HPDE6-E6E7 (cell line): ENCODE measurements at regions not wholly inside any gene's neighbourhood (a gene's known extent, or its start where the extent isn't known, plus 50 kb on each side); places are given as distances from the start of the nearest gene placed in this dataset.

Experiments used
- DNase-seq: peaks from one replicate; pipeline ENCODE4 v3.0.0; 2011; ENCODE audit warnings: missing footprints; ENCODE audit errors: extremely low spot score

GRCh38 chr6:4355241-4355640 lies 219.9 kb upstream of the ECI2 start:
- peak; percentile 54 for DNase-seq

GRCh38 chr6:4354181-4354580 lies 218.8 kb upstream of the ECI2 start:
- DNase-seq, result no peak

- no peak for DNase-seq
These were observed 217.4 kb upstream of the ECI2 start for GRCh38 chr6:4352731-4353130.

GRCh38 chr6:4352322-4352669 lies 216.9 kb upstream of the ECI2 start:
- no peak for DNase-seq

- peak; percentile 54 for DNase-seq
These were observed 216.3 kb upstream of the ECI2 start for GRCh38 chr6:4351520-4352321.

- DNase-seq, result no peak
These were observed 215.5 kb upstream of the ECI2 start for GRCh38 chr6:4350567-4351519.

- no peak for DNase-seq
These were observed 214.6 kb upstream of the ECI2 start for GRCh38 chr6:4349931-4350330.

GRCh38 chr6:4349323-4349722 lies 213.9 kb upstream of the ECI2 start:
- no peak for DNase-seq

GRCh38 chr6:4348462-4349112 lies 213.2 kb upstream of the ECI2 start:
- DNase-seq, result no peak

- DNase-seq, result no peak
These were observed 212.5 kb upstream of the ECI2 start for GRCh38 chr6:4347877-4348276.

GRCh38 chr6:4346659-4347333 lies 211.4 kb upstream of the ECI2 start:
- DNase-seq, result no peak

GRCh38 chr6:4345543-4345942 lies 210.2 kb upstream of the ECI2 start:
- DNase-seq, result no peak

GRCh38 chr6:4344317-4344899 lies 209.0 kb upstream of the ECI2 start:
- DNase-seq, result no peak

- DNase-seq, result no peak
These were observed 207.2 kb upstream of the ECI2 start for GRCh38 chr6:4342407-4343137.

GRCh38 chr6:4341078-4341797 lies 205.9 kb upstream of the ECI2 start:
- DNase-seq, result no peak

- DNase-seq, result no peak
These were observed 205.2 kb upstream of the ECI2 start for GRCh38 chr6:4340544-4340943.

GRCh38 chr6:4338884-4339283 lies 203.5 kb upstream of the ECI2 start:
- no peak for DNase-seq

- DNase-seq, result no peak
These were observed 201.5 kb upstream of the ECI2 start for GRCh38 chr6:4336778-4337442.

GRCh38 chr6:4336084-4336483 lies 200.7 kb upstream of the ECI2 start:
- DNase-seq, result no peak
